ENCODE measurements at regions not wholly inside any gene's neighbourhood (a gene's known extent, or its start where the extent isn't known, plus 50 kb on each side); places are given as distances from the start of the nearest gene placed in this dataset.

DNA sequence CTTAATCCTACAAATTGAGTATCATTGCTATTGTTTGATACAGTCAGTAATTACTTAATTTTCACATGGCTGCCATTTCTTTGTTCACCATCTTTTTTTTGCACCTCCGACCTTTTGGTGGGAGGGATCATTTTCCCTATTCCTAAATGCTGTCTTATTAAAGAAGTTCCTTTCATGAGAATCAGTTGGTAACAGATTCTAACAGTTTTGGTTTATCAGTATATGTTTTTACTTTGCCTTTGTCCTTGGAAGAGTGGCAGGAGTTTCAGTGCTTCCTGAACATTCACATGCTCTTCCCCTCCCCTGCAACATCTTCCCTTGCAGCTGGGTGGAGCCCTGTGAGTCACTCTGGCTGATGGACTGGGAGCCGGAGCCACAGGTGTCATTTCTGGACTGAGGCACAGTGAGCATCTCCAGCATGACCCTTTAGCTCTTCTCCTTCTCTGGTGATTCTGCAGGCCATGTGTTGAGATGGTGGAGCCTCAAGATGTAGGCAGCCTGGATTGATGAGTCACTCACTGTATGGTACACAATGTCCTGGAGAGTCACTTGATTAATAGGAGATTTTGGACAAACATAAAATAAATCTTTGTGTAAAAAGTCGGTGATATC is 217.7 kb downstream of the URB2 start:
- no peaks in the 10 kb centered on the region for H3K9me3 ChIP-seq (ENCODE audit: low read length)
- CTCF ChIA-PET, result no interaction called here
- H3K27me3 ChIP-seq (ENCODE audit: low read length), result peaks cover 19% of the 10 kb centered on the region
- no peak overlapping the region for H3K27ac ChIP-seq (ENCODE audit: low read length)
- no peak overlapping the region for H3K9ac ChIP-seq (ENCODE audit: low read length)
- no peak overlapping the region for H3K4me3 ChIP-seq (ENCODE audit: low read length)
- H3K4me1 ChIP-seq (ENCODE audit: insufficient read depth, low read length), result peaks cover 19% of the 10 kb centered on the region
- ATAC-seq (peak; percentile 86), DNase-seq (peak; percentile 77)
- H3K36me3 ChIP-seq (ENCODE audit: low read depth, low read length), result no peaks in the 10 kb centered on the region
- H3K9me2 ChIP-seq (replicated peaks; ENCODE audit: low read length), result no peaks in the 10 kb centered on the region
- intact Hi-C loops (cut with micrococcal nuclease), result loop anchor here (5.0 kb wide), 1 partner anchor 469 kb away; no protein-coding TSS in a partner anchor
- no peaks in the 10 kb centered on the region for H4K20me1 ChIP-seq (ENCODE audit: low read length)
- H3K4me2 ChIP-seq (ENCODE audit: low read length), result peak overlapping the region; percentile 28
- POLR2A ChIA-PET (ENCODE audit: unreplicated experiment), result no interaction called here
- 0 out of 2 replicates have a peak overlapping the region, but pooled peaks have one; percentile 16 for H2AFZ ChIP-seq (ENCODE audit: low read length)
- BruUV-seq (replicated peaks), result no TSS peak
- H3K79me2 ChIP-seq (ENCODE audit: low read length), result no peaks in the 10 kb centered on the region
- TF ChIP-seq, protein P1, sequence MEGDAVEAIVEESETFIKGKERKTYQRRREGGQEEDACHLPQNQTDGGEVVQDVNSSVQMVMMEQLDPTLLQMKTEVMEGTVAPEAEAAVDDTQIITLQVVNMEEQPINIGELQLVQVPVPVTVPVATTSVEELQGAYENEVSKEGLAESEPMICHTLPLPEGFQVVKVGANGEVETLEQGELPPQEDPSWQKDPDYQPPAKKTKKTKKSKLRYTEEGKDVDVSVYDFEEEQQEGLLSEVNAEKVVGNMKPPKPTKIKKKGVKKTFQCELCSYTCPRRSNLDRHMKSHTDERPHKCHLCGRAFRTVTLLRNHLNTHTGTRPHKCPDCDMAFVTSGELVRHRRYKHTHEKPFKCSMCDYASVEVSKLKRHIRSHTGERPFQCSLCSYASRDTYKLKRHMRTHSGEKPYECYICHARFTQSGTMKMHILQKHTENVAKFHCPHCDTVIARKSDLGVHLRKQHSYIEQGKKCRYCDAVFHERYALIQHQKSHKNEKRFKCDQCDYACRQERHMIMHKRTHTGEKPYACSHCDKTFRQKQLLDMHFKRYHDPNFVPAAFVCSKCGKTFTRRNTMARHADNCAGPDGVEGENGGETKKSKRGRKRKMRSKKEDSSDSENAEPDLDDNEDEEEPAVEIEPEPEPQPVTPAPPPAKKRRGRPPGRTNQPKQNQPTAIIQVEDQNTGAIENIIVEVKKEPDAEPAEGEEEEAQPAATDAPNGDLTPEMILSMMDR (conservative IDR thresholded peaks at IDR 0.05; ENCODE audit: low read depth, low read length), result peak; percentile 45
- no peak for TF ChIP-seq EZH2 (IDR thresholded peaks at IDR 0.05; ENCODE audit: low read length, unreplicated experiment)
- H3F3A ChIP-seq (ENCODE audit: low read length, unreplicated experiment), result no peaks in the 10 kb centered on the region

DNA sequence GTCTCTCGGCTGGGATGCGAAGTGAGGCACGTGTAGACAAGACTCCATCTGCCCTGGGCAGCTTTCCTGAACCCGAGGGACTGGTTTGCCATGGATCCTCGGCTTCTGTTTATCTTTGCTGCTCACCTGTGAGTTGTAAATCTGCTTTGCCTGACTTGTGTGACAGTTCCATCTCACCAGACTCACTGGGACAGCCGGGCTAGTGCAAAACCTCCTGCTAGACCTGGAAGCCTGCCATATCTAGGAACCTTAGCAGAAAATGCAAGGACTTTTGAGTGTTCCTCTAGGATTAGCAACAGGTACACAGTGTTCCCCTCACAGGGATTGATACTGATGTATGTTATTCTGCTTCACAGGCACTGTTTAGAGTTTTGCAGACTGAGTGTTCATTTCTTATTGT is 218.6 kb downstream of the URB2 start:
- no peak overlapping the region for H3K9ac ChIP-seq (ENCODE audit: low read length)
- H3K9me2 ChIP-seq (replicated peaks; ENCODE audit: low read length), result no peaks in the 10 kb centered on the region
- no peaks in the 10 kb centered on the region for H4K20me1 ChIP-seq (ENCODE audit: low read length)
- peaks cover 11% of the 10 kb centered on the region for H3K27me3 ChIP-seq (ENCODE audit: low read length)
- no peak overlapping the region for H3K4me3 ChIP-seq (ENCODE audit: low read length)
- no peaks in the 10 kb centered on the region for H3K36me3 ChIP-seq (ENCODE audit: low read depth, low read length)
- H2AFZ ChIP-seq (ENCODE audit: low read length), result no peak overlapping the region
- CTCF ChIA-PET, result no interaction called here
- peak overlapping the region; percentile 42 for H3K4me2 ChIP-seq (ENCODE audit: low read length)
- no TSS peak for BruUV-seq (replicated peaks)
- POLR2A ChIA-PET (ENCODE audit: unreplicated experiment), result no interaction called here
- H3K9me3 ChIP-seq (ENCODE audit: low read length), result no peaks in the 10 kb centered on the region
- no peaks in the 10 kb centered on the region for H3K79me2 ChIP-seq (ENCODE audit: low read length)
- H3K4me1 ChIP-seq (ENCODE audit: insufficient read depth, low read length), result peaks cover 19% of the 10 kb centered on the region
- peak; percentile 53 for DNase-seq
- intact Hi-C loops (cut with micrococcal nuclease), result loop anchor here (5.0 kb wide), 1 partner anchor 468 kb away; no protein-coding TSS in a partner anchor
- peak overlapping the region; percentile 19; the same call in 1 of the 2 replicates for H3K27ac ChIP-seq (ENCODE audit: low read length)
- no peak for ATAC-seq
- no peaks in the 10 kb centered on the region for H3F3A ChIP-seq (ENCODE audit: low read length, unreplicated experiment)
- TF ChIP-seq EZH2phosphoT487 (IDR thresholded peaks at IDR 0.05; ENCODE audit: borderline replicate concordance, low read length), result no peak
- TF ChIP-seq, protein P1 (conservative IDR thresholded peaks at IDR 0.05; ENCODE audit: low read depth, low read length), result no peak
- no peak for TF ChIP-seq EZH2 (IDR thresholded peaks at IDR 0.05; ENCODE audit: low read length, unreplicated experiment)

DNA sequence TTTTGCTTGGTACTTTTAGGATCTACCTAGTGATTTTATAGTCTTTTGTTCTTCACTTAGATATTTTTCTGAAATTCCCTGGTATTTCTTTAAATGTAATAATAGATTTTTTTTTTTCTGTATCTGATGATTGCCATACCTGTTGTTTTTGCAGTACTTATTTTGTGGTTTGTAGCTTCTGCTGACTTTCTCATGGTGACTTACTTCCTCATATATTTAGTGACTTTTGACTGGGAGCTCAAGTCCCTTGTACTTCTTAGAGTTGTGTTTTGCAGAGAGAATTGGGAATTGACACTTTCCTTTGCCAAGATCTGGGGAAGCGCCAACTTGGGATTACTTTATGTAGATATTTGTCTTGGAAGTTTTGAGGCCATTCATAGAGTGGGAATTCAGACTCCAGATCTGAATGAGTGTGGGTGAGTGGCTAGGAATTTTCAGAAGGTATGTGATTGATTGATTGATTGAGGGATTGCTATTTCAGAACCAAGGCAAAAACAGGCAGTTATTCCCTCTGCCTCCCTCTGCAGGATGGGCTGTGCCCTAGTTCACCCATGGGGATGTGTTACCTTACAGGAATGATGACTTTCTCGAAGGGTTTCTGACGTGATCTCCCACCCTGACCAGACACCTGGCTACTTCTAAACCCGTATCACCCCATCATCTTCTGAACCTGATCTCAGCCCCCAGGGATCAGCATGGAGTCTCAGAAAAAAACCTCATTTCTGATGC is 219.5 kb downstream of the URB2 start:
- POLR2A ChIA-PET (ENCODE audit: unreplicated experiment), result no interaction called here
- H3K9me3 ChIP-seq (ENCODE audit: low read length), result no peaks in the 10 kb centered on the region
- H3K9me2 ChIP-seq (replicated peaks; ENCODE audit: low read length), result no peaks in the 10 kb centered on the region
- CTCF ChIA-PET, result no interaction called here
- 0 out of 2 replicates have a peak, but pooled peaks cover 3% of the 10 kb centered on the region for H3K27me3 ChIP-seq (ENCODE audit: low read length)
- ATAC-seq (no peak), DNase-seq (no peak)
- H3F3A ChIP-seq (ENCODE audit: low read length, unreplicated experiment), result no peaks in the 10 kb centered on the region
- intact Hi-C loops (cut with micrococcal nuclease), result no loop called here
- TF ChIP-seq EZH2 (IDR thresholded peaks at IDR 0.05; ENCODE audit: low read length, unreplicated experiment), result no peak
- no peak for TF ChIP-seq EZH2phosphoT487 (IDR thresholded peaks at IDR 0.05; ENCODE audit: borderline replicate concordance, low read length)
- TF ChIP-seq, protein P1 (conservative IDR thresholded peaks at IDR 0.05; ENCODE audit: low read depth, low read length), result no peak; the same call in 1 of the 2 replicates
- no peak overlapping the region for H3K9ac ChIP-seq (ENCODE audit: low read length)
- peaks cover 19% of the 10 kb centered on the region for H3K4me1 ChIP-seq (ENCODE audit: insufficient read depth, low read length)
- H3K36me3 ChIP-seq (ENCODE audit: low read depth, low read length), result no peaks in the 10 kb centered on the region
- no peaks in the 10 kb centered on the region for H4K20me1 ChIP-seq (ENCODE audit: low read length)
- no peak overlapping the region for H3K4me3 ChIP-seq (ENCODE audit: low read length)
- no peak overlapping the region for H2AFZ ChIP-seq (ENCODE audit: low read length)
- no TSS peak for BruUV-seq (replicated peaks)
- no peak overlapping the region for H3K4me2 ChIP-seq (ENCODE audit: low read length)
- H3K79me2 ChIP-seq (ENCODE audit: low read length), result no peaks in the 10 kb centered on the region
- no peak overlapping the region for H3K27ac ChIP-seq (ENCODE audit: low read length)
